HCT116 (cell line): ENCODE measurements at regions not wholly inside any gene's neighbourhood (a gene's known extent, or its start where the extent isn't known, plus 50 kb on each side); places are given as distances from the start of the nearest gene placed in this dataset.

Experiments used
- POLR2A ChIP-seq: IDR thresholded peaks from 2 replicates; pipeline ENCODE4 v1.7.0; 2011; ENCODE audit warnings: borderline replicate concordance; ENCODE audit not compliant: insufficient read depth, insufficient read length; ENCODE audit errors: extremely low read depth
- RAD21 ChIP-seq: IDR thresholded peaks from 2 replicates; pipeline ENCODE4 v1.6.1; 2012; ENCODE audit warnings: low read depth, mild to moderate bottlenecking

DNA sequence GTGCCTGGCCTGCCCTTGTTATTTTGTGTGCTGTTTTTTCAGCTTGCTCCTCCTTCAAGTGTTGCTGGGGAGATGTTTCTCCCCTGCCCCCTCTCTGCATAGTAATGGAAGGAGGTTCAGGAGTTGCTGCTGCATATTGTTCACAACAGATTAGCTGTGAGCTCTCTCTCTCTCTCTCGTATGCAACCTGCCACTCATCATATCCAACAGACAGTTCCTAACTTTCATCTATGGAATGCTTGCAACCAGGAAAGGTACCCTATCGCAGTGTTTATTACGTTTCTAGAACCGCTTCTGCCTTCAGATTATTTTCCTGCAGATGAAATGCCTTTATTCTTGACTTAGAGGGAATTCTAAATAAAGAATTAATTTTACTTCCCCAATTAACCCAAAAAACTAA, 372.9 kb downstream of the RMST start:
- TF ChIP-seq RAD21 (no peak), POLR2A (no peak)
